Lower lobe of right lung (tissue), 2 donors: ENCODE measurements at regions not wholly inside any gene's neighbourhood (a gene's known extent, or its start where the extent isn't known, plus 50 kb on each side); places are given as distances from the start of the nearest gene placed in this dataset.

Source experiments
- ATAC-seq, 2 donors: fragments of 200-7000 bp; cut with Tn5 transposase; one replicate each; pipeline ENCODE4 v1.9.1; 2020 to 2022; ENCODE audit warnings: mild to moderate bottlenecking in 2 of 2, moderate library complexity in 2 of 2
- DNase-seq: peaks from one replicate; pipeline ENCODE4 v3.0.0-alpha.2; 2020
- H3K27ac ChIP-seq: fragments of 200-600 bp; one replicate; pipeline ENCODE4 v1.8.0; 2022
- H3K27me3 ChIP-seq: fragments of 200-600 bp; one replicate; pipeline ENCODE4 v1.8.0; 2022; ENCODE audit warnings: low read depth
- H3K36me3 ChIP-seq: fragments of 200-600 bp; one replicate; pipeline ENCODE4 v1.8.0; 2022; ENCODE audit warnings: mild to moderate bottlenecking
- H3K4me1 ChIP-seq: fragments of 200-600 bp; one replicate; pipeline ENCODE4 v1.8.0; 2022
- H3K4me3 ChIP-seq: fragments of 200-600 bp; one replicate; pipeline ENCODE4 v1.8.0; 2022; ENCODE audit warnings: mild to moderate bottlenecking
- H3K9me3 ChIP-seq: fragments of 200-600 bp; one replicate; pipeline ENCODE4 v1.8.0; 2022
- intact Hi-C: fragments of 100-400 bp; cut with DNase I; formaldehyde crosslinking; loops from one replicate; pipeline ENCODE4 v1.11.0; 2022
- TF ChIP-seq, protein P1 (sequence below): fragments of 200-600 bp; IDR thresholded peaks from one replicate; pipeline ENCODE4 v1.8.0; 2022; ENCODE audit warnings: antibody characterized with exemption, mild to moderate bottlenecking
- donor health status: DM: no; HTN: yes; CAD: no; lungs with severe emphysema.

DNA sequence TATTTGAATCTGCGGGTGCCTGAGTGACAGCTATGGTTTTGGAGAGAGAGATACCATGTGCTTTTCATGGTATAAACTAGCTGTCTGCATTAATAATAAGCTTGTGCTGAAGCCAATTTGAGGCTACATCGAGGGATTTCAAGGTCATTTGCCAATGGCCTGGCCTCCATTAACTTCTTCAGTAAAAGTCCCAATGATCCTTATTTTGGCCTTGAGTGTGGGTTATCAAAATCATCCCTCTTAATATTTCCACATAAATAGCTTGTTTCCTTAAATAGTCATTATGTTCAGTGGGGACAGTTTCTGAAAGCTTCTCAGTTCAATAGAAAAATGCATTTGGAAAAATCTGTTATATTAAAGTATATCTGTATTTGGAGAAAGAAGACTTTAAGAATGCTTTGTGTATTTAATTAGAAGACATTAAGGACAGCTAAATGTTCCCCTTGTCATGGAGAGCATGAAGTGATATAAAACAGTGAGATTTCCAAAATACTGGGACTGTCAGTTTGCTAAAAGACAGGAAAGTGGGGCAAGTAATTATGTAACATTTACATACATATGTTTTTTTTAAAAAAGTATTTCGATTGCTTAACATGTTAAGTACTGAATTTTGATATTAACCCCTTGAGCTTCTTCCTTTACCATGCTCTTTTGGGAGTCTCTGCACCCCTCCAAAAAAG, 355.5 kb upstream of the ZEB2 start:
- DNase-seq (no peak), ATAC-seq (no peak)
- Histone ChIP-seq H3K27ac (no peak overlapping the region), H3K27me3 (no peaks in the 10 kb centered on the region), H3K36me3 (no peaks in the 10 kb centered on the region), H3K4me3 (no peak overlapping the region), H3K9me3 (no peaks in the 10 kb centered on the region), H3K4me1 (no peaks in the 10 kb centered on the region)
- intact Hi-C loops: no loop called here
- TF ChIP-seq, protein P1, sequence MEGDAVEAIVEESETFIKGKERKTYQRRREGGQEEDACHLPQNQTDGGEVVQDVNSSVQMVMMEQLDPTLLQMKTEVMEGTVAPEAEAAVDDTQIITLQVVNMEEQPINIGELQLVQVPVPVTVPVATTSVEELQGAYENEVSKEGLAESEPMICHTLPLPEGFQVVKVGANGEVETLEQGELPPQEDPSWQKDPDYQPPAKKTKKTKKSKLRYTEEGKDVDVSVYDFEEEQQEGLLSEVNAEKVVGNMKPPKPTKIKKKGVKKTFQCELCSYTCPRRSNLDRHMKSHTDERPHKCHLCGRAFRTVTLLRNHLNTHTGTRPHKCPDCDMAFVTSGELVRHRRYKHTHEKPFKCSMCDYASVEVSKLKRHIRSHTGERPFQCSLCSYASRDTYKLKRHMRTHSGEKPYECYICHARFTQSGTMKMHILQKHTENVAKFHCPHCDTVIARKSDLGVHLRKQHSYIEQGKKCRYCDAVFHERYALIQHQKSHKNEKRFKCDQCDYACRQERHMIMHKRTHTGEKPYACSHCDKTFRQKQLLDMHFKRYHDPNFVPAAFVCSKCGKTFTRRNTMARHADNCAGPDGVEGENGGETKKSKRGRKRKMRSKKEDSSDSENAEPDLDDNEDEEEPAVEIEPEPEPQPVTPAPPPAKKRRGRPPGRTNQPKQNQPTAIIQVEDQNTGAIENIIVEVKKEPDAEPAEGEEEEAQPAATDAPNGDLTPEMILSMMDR: no peak

DNA sequence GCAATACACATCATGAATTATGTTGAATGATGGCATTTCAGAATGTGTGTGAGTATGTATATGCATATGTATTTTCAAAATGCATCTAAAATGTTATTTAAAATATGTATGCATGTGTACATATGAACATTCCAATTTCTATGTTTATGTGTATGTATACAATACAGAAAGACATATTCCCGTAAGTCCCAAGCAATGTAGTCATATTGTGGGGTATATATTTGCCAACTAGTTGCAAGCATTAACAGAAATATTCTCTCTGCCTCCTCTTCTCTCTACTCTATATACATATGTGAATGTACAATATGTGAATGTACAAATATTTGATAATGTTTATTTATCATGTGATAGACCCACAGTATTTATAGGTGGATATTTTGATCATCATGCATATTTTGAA, 345.8 kb upstream of the ZEB2 start:
- no peaks in the 10 kb centered on the region for H3K27me3 ChIP-seq
- H3K36me3 ChIP-seq: no peaks in the 10 kb centered on the region
- no peaks in the 10 kb centered on the region for H3K9me3 ChIP-seq
- intact Hi-C loops: no loop called here
- H3K27ac ChIP-seq: no peak overlapping the region
- no peak for ATAC-seq
- H3K4me1 ChIP-seq: no peaks in the 10 kb centered on the region
- TF ChIP-seq, protein P1: no peak
- no peak overlapping the region for H3K4me3 ChIP-seq
- DNase-seq: no peak

- intact Hi-C loops: no loop called here
- DNase-seq (no peak), ATAC-seq (no peak)
- TF ChIP-seq, protein P1: no peak
- Histone ChIP-seq H3K27ac (no peak overlapping the region), H3K9me3 (no peaks in the 10 kb centered on the region), H3K4me1 (no peaks in the 10 kb centered on the region), H3K36me3 (no peaks in the 10 kb centered on the region), H3K4me3 (no peak overlapping the region), H3K27me3 (no peaks in the 10 kb centered on the region)
Observed at GRCh38 chr2:144859716-144860115, 339.8 kb upstream of the ZEB2 start.

DNA sequence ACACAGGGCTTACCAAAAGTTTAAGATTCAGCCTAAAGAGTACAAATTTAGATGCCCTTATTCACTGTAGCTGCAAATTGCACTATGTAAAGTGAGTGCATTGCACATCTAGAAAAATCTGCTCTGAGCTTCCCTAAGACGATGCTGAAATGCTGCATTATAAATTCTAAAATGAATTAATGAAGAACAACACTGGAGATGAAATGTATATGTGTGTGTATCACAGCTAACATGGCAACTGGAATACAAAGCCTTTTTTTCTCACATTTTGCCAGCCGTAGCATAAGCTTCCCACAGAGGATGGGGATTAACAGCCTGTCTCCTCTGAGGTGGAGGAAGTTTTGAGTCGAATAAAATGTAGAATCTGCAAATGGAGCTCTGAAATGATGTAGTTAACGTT, 338.3 kb upstream of the ZEB2 start:
- Histone ChIP-seq H3K27me3 (no peaks in the 10 kb centered on the region), H3K4me3 (no peak overlapping the region), H3K4me1 (no peaks in the 10 kb centered on the region), H3K27ac (no peak overlapping the region), H3K9me3 (no peaks in the 10 kb centered on the region), H3K36me3 (no peaks in the 10 kb centered on the region)
- DNase-seq (no peak), ATAC-seq (no peak)
- intact Hi-C loops: no loop called here
- TF ChIP-seq, protein P1: no peak

- ATAC-seq (no peak), DNase-seq (no peak)
- Histone ChIP-seq H3K4me3 (no peak overlapping the region), H3K9me3 (no peaks in the 10 kb centered on the region), H3K27ac (no peak overlapping the region), H3K27me3 (no peaks in the 10 kb centered on the region), H3K36me3 (no peaks in the 10 kb centered on the region), H3K4me1 (no peaks in the 10 kb centered on the region)
- intact Hi-C loops: no loop called here
- TF ChIP-seq, protein P1: no peak
Observed at GRCh38 chr2:144854596-144854995, 334.7 kb upstream of the ZEB2 start.
